Activated T-cell treated with anti-CD3 and anti-CD28 coated beads for 4 hours (primary cell): ENCODE measurements at regions not wholly inside any gene's neighbourhood (a gene's known extent, or its start where the extent isn't known, plus 50 kb on each side); places are given as distances from the start of the nearest gene placed in this dataset.

ENCODE experiments used
- DNase-seq: peaks from one replicate; pipeline ENCODE4 v3.0.0-alpha.2; 2020

DNA sequence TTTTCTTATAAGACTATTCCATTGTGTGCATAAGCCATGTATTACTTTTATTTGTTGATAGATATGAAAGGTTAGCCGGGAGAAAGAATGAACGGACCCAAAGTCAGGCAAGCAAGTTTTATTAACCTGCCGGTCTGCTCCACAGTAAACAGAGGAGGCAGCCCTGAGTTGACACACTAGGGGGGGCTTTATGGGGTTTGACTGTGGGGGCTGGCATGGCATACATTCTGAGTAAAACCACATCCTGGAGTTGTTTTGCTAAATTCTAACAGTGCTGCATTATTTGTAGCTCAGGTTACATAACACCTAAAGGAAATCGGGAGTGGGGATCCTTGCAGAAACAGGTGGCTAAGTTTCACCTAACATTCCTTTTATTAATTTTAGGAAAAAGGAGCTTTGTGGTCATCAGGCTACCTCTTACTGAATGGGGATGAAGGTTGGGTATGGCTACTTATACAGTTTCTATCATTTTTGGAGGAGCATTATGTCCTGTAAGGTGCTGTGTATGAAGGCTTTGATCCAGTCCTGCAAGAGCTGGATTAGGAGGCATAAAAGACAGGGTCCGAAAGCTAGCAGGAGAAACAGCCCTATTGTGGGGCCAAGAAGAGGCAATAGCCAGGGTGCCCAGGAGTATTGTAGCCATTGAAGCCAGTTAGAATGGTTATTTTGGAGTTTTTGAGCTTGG, 107.4 kb upstream of the USP9Y start:
- no peak for DNase-seq

DNA sequence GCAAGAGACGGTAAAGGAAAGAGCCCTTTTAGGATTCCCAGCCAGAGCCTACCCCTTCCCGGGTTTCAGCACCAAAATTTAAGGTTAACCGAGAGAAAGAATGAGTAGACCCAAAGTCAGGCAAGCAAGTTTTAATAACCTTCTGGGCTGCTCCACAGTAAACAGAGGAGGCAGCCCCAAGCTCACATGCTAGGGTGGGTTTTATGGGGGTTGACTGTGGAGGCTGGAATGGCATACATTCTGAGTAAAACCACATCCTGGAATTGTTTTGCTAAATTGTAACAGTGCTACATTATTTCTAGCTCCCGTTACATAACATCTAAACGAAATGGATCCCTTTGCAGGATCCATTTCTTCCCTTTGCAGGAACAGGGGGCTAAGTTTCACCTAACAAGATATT, 102.2 kb upstream of the USP9Y start:
- no peak for DNase-seq

DNA sequence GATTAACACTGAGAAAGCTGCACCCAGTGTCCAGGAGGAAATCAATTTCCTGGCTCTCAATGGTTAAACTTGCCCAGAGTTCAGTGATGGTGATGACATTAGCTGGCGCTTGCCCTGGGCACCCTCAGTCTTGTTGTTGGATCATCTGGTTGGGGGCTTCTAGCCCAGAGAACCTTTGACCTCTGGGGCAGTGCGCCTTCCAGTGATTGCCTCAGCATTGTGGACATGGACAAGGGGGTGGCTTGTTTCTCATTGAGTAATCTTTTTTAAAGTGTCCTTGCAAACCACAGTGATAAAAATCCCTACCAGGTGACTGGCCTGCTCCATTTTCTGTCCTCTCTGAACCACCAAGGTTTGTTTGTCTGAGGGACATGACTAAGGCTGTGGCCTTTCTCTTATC, 95.6 kb upstream of the USP9Y start:
- no peak for DNase-seq

- DNase-seq: no peak
These were observed 90.2 kb upstream of the USP9Y start for GRCh38 chrY:12610861-12611260.

DNA sequence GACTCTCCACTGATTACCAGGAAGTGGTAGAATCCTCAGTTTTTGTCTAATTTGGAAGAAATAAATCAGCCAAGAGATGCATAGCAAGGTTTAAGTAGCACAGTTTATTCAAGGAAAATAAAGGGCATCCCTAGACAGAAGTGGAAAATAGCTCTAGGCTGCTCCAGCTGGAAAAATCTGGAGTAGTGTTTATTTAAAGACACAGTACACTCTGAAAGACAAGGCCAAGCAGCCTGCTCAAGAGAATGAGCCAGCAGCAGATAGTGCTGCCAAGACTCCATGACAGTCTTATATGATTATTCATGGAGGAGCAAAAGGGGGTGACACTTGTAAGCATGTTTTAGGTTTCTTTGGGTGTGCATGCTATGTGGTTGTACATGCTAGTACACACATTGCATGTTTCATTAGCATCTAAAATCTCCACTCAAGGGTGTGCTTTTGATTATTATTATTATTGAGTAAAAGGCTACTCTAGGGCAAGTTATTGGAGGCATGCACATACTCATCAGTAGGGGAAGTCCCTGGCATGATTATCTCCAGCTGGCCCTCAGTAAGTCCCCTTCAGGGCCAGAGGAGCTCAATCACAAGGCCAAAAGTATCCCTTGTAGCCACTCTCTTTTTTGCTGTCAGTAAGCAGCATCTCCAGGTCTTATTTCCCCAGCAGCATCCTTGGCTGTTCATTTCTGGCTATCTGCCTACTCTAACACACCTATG, 85.1 kb upstream of the USP9Y start:
- no peak for DNase-seq

DNA sequence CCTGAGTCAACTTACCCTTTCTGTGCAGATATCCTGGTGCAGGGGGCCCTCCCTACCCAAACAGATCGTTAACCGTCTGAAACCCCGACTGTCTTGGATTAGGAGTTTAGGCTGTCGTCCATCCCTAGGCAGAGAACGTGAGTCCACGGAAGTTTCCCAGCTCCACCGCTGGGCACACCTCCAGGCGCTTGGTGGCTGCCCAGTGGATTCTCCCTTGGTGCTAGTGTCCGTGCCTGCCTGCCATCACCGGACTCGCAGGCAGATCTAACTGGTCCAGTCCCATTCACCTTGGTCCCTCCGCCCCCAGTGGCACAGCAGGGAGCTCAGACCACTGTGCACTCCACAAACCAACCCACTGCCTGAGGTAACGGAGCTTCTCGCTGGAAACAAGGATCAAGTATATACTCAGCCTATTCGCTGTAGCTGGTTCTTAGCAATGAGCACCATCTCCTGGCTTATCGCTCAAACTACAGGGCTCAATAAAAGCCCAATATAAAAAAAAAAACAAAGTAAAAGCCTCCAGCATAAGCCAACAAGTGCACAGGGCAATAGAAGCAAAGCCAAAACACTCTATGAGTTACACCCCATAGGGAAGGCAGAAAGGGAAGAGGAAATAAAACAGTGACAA, 79.5 kb upstream of the USP9Y start:
- DNase-seq: no peak

- DNase-seq: no peak
These were observed 77.8 kb upstream of the USP9Y start for GRCh38 chrY:12623204-12623603.

DNA sequence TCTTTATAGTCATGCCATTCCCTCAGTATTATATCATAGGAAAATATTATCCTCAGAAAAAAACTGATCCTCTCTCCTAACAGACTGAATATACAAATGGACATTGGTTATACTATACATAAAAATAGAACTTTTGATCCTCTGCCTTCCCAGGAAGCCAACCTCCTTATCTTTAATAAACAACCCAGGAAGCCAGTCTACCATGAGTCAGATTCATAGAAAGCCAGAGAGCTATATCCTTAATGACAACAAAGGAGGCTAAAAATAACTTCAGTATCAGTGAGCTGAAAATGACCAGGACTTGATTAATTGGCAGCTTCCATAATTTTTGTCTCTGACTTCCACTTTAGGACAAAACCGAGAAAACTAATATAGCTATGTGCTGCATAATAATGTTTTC, 58.0 kb upstream of the USP9Y start:
- no peak for DNase-seq

- no peak for DNase-seq
These were observed 57.2 kb upstream of the USP9Y start for GRCh38 chrY:12643693-12644348.

GRCh38 chrY:12651095-12651494, 49.9 kb upstream of the USP9Y start:
- no peak for DNase-seq
